ENCODE measurements at regions not wholly inside any gene's neighbourhood (a gene's known extent, or its start where the extent isn't known, plus 50 kb on each side); places are given as distances from the start of the nearest gene placed in this dataset.

DNA sequence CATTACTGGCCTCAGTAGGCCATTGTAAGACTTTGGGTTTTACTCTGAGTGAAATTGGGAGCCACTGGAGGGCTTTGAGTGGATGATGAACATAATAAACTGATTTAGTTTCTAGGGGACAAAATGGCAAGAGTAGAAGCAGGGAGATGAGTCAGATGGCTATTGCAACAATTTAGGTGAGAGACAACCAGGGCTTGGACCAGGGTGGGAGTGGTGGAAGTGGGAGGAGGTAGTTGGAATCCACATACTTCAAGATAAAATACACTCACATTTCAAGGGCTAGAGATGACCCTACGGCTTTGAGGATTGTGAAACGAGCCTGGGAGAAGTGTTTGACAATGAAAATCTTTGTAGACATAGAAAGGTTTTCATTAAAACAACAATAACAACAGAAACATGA lies 136.3 kb downstream of the ACTBL2 start:
- TF ChIP-seq, protein P1, sequence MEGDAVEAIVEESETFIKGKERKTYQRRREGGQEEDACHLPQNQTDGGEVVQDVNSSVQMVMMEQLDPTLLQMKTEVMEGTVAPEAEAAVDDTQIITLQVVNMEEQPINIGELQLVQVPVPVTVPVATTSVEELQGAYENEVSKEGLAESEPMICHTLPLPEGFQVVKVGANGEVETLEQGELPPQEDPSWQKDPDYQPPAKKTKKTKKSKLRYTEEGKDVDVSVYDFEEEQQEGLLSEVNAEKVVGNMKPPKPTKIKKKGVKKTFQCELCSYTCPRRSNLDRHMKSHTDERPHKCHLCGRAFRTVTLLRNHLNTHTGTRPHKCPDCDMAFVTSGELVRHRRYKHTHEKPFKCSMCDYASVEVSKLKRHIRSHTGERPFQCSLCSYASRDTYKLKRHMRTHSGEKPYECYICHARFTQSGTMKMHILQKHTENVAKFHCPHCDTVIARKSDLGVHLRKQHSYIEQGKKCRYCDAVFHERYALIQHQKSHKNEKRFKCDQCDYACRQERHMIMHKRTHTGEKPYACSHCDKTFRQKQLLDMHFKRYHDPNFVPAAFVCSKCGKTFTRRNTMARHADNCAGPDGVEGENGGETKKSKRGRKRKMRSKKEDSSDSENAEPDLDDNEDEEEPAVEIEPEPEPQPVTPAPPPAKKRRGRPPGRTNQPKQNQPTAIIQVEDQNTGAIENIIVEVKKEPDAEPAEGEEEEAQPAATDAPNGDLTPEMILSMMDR (IDR thresholded peaks at IDR 0.05; ENCODE audit: low read depth, low read length): no peak
- no peak for TF ChIP-seq EZH2phosphoT487 (IDR thresholded peaks at IDR 0.05; ENCODE audit: low read depth)
